ENCODE measurements at regions not wholly inside any gene's neighbourhood (a gene's known extent, or its start where the extent isn't known, plus 50 kb on each side); places are given as distances from the start of the nearest gene placed in this dataset.

- no peak for DNase-seq (ENCODE audit: low spot score in 2 of 2)
- intact Hi-C loops (cut with DNase I; ENCODE audit: low total_unique reads): no loop called here
- TF ChIP-seq POLR2A (IDR thresholded peaks at IDR 0.05) (no peak), CTCF (IDR thresholded peaks at IDR 0.05) (no peak)
- 82 to 93% methylated on average over 1 of the region's 1 CpG for WGBS, 2 donors
- no peak overlapping the region for H3K4me3 ChIP-seq (ENCODE audit: low read depth, poor library complexity, severe bottlenecking)
Observed at GRCh38 chr3:152978152-152978551, 143.2 kb downstream of the P2RY1 start.

- no peak for DNase-seq (ENCODE audit: low spot score in 2 of 2)
- TF ChIP-seq POLR2A (IDR thresholded peaks at IDR 0.05) (no peak), CTCF (IDR thresholded peaks at IDR 0.05) (no peak)
- WGBS, 2 donors: 86 to 89% methylated on average over 2 of the region's 2 CpGs
- H3K4me3 ChIP-seq (ENCODE audit: low read depth, poor library complexity, severe bottlenecking): no peak overlapping the region
- intact Hi-C loops (cut with DNase I; ENCODE audit: low total_unique reads): no loop called here
Observed at GRCh38 chr3:152997526-152997925, 162.6 kb downstream of the P2RY1 start.

- DNase-seq (ENCODE audit: low spot score in 2 of 2): no peak
- intact Hi-C loops (cut with DNase I; ENCODE audit: low total_unique reads): no loop called here
- no peak overlapping the region for H3K4me3 ChIP-seq (ENCODE audit: low read depth, poor library complexity, severe bottlenecking)
- WGBS, 2 donors: 75 to 78% methylated on average over 4 of the region's 4 CpGs
- no peak for TF ChIP-seq POLR2A (IDR thresholded peaks at IDR 0.05)
- TF ChIP-seq CTCF (IDR thresholded peaks at IDR 0.05): no peak
Observed at GRCh38 chr3:152998591-152998990, 163.4 kb upstream of the RAP2B start.

- intact Hi-C loops (cut with DNase I; ENCODE audit: low total_unique reads): no loop called here
- 77 to 82% methylated on average over 2 of the region's 2 CpGs for WGBS, 2 donors
- no peak for TF ChIP-seq CTCF (IDR thresholded peaks at IDR 0.05)
- no peak for TF ChIP-seq POLR2A (IDR thresholded peaks at IDR 0.05)
- DNase-seq (ENCODE audit: low spot score in 2 of 2): no peak
- H3K4me3 ChIP-seq (ENCODE audit: low read depth, poor library complexity, severe bottlenecking): no peak overlapping the region
Observed at GRCh38 chr3:153000325-153000724, 161.7 kb upstream of the RAP2B start.

GRCh38 chr3:153001210-153002078 lies 160.6 kb upstream of the RAP2B start:
- intact Hi-C loops (cut with DNase I; ENCODE audit: low total_unique reads): no loop called here
- TF ChIP-seq CTCF (IDR thresholded peaks at IDR 0.05) (no peak), POLR2A (IDR thresholded peaks at IDR 0.05) (no peak)
- no peak for DNase-seq (ENCODE audit: low spot score in 2 of 2)
- 59 to 61% methylated on average over 4 of the region's 4 CpGs for WGBS, 2 donors
- H3K4me3 ChIP-seq (ENCODE audit: low read depth, poor library complexity, severe bottlenecking): no peak overlapping the region

- H3K4me3 ChIP-seq (ENCODE audit: low read depth, poor library complexity, severe bottlenecking): no peak overlapping the region
- 55 to 56% methylated on average over 2 of the region's 2 CpGs for WGBS, 2 donors
- intact Hi-C loops (cut with DNase I; ENCODE audit: low total_unique reads): no loop called here
- TF ChIP-seq CTCF (IDR thresholded peaks at IDR 0.05) (no peak), POLR2A (IDR thresholded peaks at IDR 0.05) (no peak)
- DNase-seq (ENCODE audit: low spot score in 2 of 2): no peak
Observed at GRCh38 chr3:153003441-153003840, 158.6 kb upstream of the RAP2B start.

Measured in lower leg skin (tissue), 4 donors.